GM19467 (cell line): ENCODE measurements at regions not wholly inside any gene's neighbourhood (a gene's known extent, or its start where the extent isn't known, plus 50 kb on each side); places are given as distances from the start of the nearest gene placed in this dataset.
"Not testable (repeated sequence)": the region's sequence is repeated elsewhere in the genome, so short reads cannot be mapped to it uniquely, and the experiment has no call there.

ENCODE experiments used
- ATAC-seq: cut with Tn5 transposase; IDR thresholded peaks from one replicate; pipeline ENCODE4 v1.9.1; 2021; ENCODE audit warnings: mild to moderate bottlenecking, moderate library complexity; ENCODE audit not compliant: unreplicated experiment

- no peak for ATAC-seq
Measured at GRCh38 chr13:39803156-39803555, 147.7 kb downstream of the COG6 start.

GRCh38 chr13:39803851-39804250 lies 148.4 kb downstream of the COG6 start:
- no peak for ATAC-seq

GRCh38 chr13:39804332-39805210 lies 149.1 kb downstream of the COG6 start:
- no peak for ATAC-seq

DNA sequence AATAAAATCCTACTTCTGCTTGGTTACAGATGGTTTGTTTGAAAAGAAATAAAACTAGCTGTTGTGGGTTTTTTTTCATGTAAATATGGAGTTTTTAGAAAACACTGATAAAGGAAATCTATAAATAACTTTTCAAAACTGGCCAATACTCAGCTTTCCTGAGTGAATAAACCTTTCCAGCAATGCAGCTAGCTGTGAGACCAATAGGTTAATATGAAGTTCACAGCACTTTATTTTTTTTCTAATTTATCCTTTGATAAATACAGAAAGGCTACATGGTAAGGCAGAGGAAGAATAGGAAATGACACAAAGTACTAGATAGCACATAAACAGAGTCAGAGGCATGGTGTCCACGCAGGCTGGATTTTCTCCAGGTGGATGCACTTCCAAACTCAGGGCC lies 154.0 kb downstream of the COG6 start:
- ATAC-seq, result no peak

GRCh38 chr13:39810091-39810877 lies 154.8 kb downstream of the COG6 start:
- no peak for ATAC-seq

DNA sequence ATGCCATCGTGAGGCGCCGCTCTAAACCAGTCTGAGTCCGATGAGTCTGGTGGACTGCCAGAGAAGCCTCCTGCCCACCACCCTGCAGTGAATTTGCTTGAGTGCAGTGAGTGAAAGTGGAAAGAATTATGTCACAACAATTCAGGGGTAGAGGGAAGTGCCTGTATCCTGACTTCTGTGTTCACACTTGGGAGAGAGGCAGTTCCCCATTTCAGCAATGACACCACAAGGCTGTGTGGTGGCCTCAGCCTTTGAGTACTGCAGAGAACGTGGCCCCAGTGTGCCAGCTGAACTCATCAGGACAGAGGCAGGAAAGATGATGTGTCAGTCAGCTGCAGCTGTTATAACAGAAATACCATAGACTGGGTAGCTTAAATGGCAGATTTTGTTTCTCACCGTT lies 155.6 kb downstream of the COG6 start:
- ATAC-seq, result no peak

DNA sequence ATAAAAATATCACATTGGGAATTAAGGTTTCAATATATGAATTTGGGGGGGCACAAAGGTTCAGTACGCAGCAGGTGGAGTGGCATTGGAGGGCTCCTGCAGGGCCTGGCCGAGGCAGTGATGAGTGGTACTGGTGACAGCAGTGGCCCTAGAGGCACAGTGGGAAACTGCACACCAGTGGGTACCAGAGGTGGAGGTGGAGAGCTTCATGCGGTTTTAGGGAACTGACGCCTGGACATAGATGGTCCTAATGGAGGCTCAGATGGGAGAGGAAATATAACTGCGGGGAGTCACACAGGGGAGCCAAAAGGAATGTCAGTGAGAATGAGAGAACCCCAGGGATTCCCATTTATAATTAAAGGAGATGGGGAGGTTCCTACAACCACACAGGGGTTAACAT lies 156.2 kb downstream of the COG6 start:
- ATAC-seq, result no peak

GRCh38 chr13:39815345-39816111 lies 160.1 kb downstream of the COG6 start:
- ATAC-seq, result no peak

- ATAC-seq, result no peak
Measured at GRCh38 chr13:39816936-39817335, 161.5 kb downstream of the COG6 start.

- no peak for ATAC-seq
Measured at GRCh38 chr13:39818953-39819352, 163.5 kb downstream of the COG6 start.

DNA sequence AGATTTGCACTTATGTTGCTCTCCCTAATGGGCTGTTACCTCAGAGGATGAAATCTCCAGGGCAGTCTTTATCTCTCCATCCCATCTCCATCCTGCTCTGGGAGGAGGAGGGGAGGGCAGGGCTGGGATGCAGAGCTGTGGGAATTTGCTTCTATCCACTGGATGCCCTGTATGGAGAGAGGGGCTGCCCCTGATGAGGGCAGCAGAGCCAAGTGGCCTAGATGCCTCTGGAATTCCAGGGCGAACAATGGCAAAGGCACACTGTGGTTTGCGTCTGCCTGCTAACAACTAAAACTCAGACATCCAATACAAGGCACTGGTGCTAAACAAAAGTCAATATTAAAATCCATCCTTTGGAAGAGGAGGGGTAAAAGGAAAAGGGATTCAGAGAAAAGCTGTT lies 165.1 kb downstream of the COG6 start:
- ATAC-seq, result no peak

- no peak for ATAC-seq
Measured at GRCh38 chr13:39821977-39822376, 166.5 kb downstream of the COG6 start.

DNA sequence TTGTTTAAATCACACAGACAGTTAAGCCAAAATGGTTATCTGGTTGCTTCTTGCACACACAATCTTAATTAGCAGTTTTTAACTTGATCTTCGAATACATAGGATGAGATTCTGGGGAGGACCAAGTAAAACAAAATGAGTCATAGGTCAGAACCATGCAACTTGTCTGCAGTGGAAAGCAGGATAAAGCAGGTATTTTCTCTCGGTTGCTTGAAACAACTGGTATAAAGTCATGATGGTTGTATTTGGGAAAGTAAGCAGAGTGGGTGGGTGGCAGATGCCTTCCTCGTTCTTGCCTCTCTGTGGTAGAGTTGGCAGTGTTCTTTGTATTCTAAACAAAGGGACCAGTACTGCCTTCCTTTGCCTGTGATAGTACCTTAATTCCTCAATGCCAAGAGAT lies 167.0 kb downstream of the COG6 start:
- ATAC-seq, result no peak

- ATAC-seq, result no peak
Measured at GRCh38 chr13:39823063-39823713, 167.7 kb downstream of the COG6 start.

DNA sequence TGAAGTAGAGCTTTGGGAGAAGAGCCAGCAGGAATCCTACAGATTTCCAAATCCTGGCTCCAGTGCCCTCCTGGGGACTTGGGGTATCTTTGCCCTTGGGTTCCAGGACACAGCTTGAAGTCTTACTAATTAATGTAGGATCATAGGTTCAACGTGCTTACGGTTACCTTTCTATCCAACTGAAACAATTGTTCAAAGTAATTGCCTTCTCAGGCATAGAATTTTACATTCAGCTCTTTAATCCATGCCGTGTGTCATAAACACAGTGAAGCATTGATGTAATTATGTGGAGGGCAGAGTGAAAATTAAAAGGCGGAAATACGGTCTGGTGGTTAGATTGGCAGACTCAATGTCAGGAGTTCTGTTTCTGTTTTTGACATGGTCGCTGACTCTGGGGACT lies 170.4 kb downstream of the COG6 start:
- ATAC-seq, result no peak

- ATAC-seq, result no peak
Measured at GRCh38 chr13:39835253-39835652, 179.8 kb downstream of the COG6 start.

GRCh38 chr13:39836038-39836437 lies 180.6 kb downstream of the COG6 start:
- ATAC-seq, result no peak

DNA sequence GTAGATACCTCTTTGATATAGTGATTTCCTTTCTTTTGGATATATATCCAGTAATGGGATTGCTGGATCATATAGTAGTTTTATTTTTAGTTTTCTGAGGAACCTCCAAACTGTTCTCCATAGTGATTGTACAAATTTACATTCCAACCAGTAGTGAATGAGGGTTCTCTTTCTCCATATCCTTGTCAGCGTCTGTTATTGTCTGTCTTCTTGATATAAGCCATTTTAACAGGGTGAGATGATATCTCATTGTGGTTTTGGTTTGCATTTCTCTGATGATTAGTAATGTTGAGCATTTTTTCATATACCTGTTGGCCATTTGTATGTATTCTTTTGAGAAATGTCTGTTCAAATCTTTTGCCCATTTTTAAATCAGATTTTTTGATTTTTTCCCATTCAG lies 182.4 kb downstream of the COG6 start:
- not testable (repeated sequence) for ATAC-seq

GRCh38 chr13:39840201-39840600 lies 184.7 kb downstream of the COG6 start:
- ATAC-seq, result no peak

GRCh38 chr13:39847336-39847735 lies 191.9 kb downstream of the COG6 start:
- ATAC-seq, result no peak

DNA sequence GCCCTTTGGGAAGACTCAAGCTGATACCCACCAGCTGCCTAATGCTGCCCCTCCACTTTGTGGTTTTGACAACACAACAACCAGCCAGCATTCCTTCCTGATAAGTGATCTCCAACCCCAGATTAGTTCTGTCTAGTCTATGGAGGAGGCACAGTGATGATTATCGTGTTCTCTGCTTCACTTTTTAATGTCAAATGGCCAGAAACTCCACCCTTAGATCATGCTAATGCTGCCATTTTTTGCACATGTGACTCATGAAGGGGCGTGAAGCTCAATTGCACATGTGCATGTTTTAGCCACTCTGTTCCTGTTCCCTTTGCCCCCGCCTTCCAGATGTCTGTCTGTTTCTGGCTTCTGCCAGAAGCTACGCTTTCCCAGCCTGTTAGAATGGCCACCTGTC lies 199.8 kb downstream of the COG6 start:
- ATAC-seq, result no peak
